Body of pancreas (tissue), 4 donors: ENCODE measurements at regions not wholly inside any gene's neighbourhood (a gene's known extent, or its start where the extent isn't known, plus 50 kb on each side); places are given as distances from the start of the nearest gene placed in this dataset.
"Not testable (repeated sequence)": the region's sequence is repeated elsewhere in the genome, so short reads cannot be mapped to it uniquely, and the experiment has no call there.

Experiments used
- CTCF ChIP-seq, 7 experiments: fragments of 450-650 bp in 4 of 7; fragments of 200-600 bp in 3 of 7; sonication (generic) in 3 of 7; IDR thresholded peaks; one replicate each; pipeline ENCODE4 v1.5.1; 2016 to 2019; ENCODE audit warnings: antibody characterized with exemption in 7 of 7
- POLR2A ChIP-seq, 3 donors: fragments of 450-650 bp; IDR thresholded peaks; one replicate each; pipeline ENCODE4 v1.6.1; 2016; ENCODE audit warnings: antibody characterized with exemption in 3 of 3, mild to moderate bottlenecking in 2 of 3

GRCh38 chr12:73139642-73140041, 867.5 kb downstream of the TRHDE start:
- TF ChIP-seq CTCF, POLR2A (IDR thresholded peaks at IDR 0.05): not testable (repeated sequence)
